ENCODE measurements at regions not wholly inside any gene's neighbourhood (a gene's known extent, or its start where the extent isn't known, plus 50 kb on each side); places are given as distances from the start of the nearest gene placed in this dataset.

DNA sequence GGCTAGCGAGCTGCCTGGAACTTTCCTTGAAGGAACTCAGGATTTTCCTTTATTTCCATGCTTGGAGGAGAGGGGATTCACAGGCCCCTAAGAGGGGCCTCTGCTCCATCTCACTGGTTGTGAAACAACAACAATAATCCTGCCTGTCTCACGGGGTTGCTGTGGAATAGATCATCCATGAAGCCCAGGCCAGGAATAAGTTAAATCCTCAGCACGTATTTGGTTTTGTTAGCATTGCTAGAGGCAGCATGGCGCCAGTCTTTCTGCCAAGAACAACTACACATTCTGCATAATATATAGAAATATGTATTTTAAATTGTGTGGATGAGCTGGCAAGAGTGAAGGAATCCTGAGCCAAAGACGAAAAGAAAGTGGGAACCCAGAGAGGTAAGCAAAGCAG, 80.8 kb upstream of the L3MBTL4 start (continued):
- TF ChIP-seq, protein P1, sequence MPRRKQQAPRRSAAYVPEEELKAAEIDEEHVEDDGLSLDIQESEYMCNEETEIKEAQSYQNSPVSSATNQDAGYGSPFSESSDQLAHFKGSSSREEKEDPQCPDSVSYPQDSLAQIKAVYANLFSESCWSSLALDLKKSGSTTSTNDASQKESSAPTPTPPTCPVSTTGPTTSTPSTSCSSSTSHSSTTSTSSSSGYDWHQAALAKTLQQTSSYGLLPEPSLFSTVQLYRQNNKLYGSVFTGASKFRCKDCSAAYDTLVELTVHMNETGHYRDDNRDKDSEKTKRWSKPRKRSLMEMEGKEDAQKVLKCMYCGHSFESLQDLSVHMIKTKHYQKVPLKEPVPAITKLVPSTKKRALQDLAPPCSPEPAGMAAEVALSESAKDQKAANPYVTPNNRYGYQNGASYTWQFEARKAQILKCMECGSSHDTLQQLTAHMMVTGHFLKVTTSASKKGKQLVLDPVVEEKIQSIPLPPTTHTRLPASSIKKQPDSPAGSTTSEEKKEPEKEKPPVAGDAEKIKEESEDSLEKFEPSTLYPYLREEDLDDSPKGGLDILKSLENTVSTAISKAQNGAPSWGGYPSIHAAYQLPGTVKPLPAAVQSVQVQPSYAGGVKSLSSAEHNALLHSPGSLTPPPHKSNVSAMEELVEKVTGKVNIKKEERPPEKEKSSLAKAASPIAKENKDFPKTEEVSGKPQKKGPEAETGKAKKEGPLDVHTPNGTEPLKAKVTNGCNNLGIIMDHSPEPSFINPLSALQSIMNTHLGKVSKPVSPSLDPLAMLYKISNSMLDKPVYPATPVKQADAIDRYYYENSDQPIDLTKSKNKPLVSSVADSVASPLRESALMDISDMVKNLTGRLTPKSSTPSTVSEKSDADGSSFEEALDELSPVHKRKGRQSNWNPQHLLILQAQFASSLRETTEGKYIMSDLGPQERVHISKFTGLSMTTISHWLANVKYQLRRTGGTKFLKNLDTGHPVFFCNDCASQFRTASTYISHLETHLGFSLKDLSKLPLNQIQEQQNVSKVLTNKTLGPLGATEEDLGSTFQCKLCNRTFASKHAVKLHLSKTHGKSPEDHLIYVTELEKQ (CRISPR knock-in tag; IDR thresholded peaks at IDR 0.05): no peak
- TF ChIP-seq ZBTB34 (CRISPR knock-in tag; IDR thresholded peaks at IDR 0.05): no peak
- TF ChIP-seq HMG20B (CRISPR knock-in tag; IDR thresholded peaks at IDR 0.05): no peak
- TF ChIP-seq THRAP3 (IDR thresholded peaks at IDR 0.05; ENCODE audit: borderline replicate concordance): no peak
- TF ChIP-seq ELF4 (CRISPR knock-in tag; IDR thresholded peaks at IDR 0.05): no peak
- TF ChIP-seq ZNF23 (CRISPR knock-in tag; IDR thresholded peaks at IDR 0.05): no peak
- TF ChIP-seq, protein P2, sequence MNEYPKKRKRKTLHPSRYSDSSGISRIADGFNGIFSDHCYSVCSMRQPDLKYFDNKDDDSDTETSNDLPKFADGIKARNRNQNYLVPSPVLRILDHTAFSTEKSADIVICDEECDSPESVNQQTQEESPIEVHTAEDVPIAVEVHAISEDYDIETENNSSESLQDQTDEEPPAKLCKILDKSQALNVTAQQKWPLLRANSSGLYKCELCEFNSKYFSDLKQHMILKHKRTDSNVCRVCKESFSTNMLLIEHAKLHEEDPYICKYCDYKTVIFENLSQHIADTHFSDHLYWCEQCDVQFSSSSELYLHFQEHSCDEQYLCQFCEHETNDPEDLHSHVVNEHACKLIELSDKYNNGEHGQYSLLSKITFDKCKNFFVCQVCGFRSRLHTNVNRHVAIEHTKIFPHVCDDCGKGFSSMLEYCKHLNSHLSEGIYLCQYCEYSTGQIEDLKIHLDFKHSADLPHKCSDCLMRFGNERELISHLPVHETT (CRISPR knock-in tag; conservative IDR thresholded peaks at IDR 0.05 in 1 of 2, IDR thresholded peaks at IDR 0.05 in 1 of 2): no peak
- no peak for TF ChIP-seq ZNF146 (CRISPR knock-in tag; IDR thresholded peaks at IDR 0.05; ENCODE audit: unreplicated experiment)
